Ishikawa (cell line): ENCODE measurements at regions not wholly inside any gene's neighbourhood (a gene's known extent, or its start where the extent isn't known, plus 50 kb on each side); places are given as distances from the start of the nearest gene placed in this dataset.

Experiments used
- CEBPB ChIP-seq: IDR thresholded peaks from 2 replicates; pipeline ENCODE4 v1.6.1; 2012
- EGR1 ChIP-seq: IDR thresholded peaks from 2 replicates; pipeline ENCODE4 v1.6.1; 2012
- EP300 ChIP-seq: IDR thresholded peaks from 2 replicates; pipeline ENCODE4 v1.6.1; 2012; ENCODE audit warnings: borderline replicate concordance
- NFIC ChIP-seq: IDR thresholded peaks from 2 replicates; pipeline ENCODE4 v1.6.1; 2012
- TAF1 ChIP-seq: IDR thresholded peaks from 2 replicates; pipeline ENCODE4 v1.6.1; 2012; ENCODE audit warnings: low read depth, mild to moderate bottlenecking
- TCF12 ChIP-seq: IDR thresholded peaks from 2 replicates; pipeline ENCODE4 v1.6.1; 2012; ENCODE audit warnings: low read depth
- TEAD4 ChIP-seq: IDR thresholded peaks from 2 replicates; pipeline ENCODE4 v1.6.1; 2012
- YY1 ChIP-seq: IDR thresholded peaks from 2 replicates; pipeline ENCODE4 v1.6.1; 2012; ENCODE audit warnings: low read depth
- ZBTB7A ChIP-seq: IDR thresholded peaks from 2 replicates; pipeline ENCODE4 v1.6.1; 2012; ENCODE audit warnings: low read depth
- TF ChIP-seq, protein P1 (sequence below): IDR thresholded peaks from 2 replicates; pipeline ENCODE4 v1.6.1; 2012; ENCODE audit warnings: low read depth, mild to moderate bottlenecking

DNA sequence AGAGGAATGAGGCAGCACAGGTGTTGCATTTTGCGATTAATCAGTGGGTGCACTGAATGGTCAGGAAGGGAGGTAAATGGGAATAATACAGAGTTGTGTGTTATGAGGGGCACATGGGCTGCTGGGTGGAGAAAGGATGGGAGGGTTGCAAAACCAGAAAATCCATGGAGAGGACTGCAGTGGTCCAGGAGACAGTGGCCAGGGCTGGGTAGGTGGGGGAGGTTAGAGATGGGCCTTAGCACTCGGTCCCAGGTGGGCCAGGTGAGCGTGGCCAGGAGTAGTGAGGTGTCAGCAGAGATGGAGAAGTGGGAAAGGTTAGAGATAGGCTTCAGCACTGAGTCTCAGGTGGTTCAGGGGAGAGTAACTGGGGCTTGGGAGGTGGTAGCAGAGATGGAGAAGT, 399.1 kb upstream of the LARGE1 start:
- TF ChIP-seq TCF12 (no peak), CEBPB (no peak), NFIC (no peak), EP300 (no peak), TAF1 (no peak), EGR1 (no peak), ZBTB7A (no peak), YY1 (no peak), TEAD4 (no peak)
- TF ChIP-seq, protein P1, sequence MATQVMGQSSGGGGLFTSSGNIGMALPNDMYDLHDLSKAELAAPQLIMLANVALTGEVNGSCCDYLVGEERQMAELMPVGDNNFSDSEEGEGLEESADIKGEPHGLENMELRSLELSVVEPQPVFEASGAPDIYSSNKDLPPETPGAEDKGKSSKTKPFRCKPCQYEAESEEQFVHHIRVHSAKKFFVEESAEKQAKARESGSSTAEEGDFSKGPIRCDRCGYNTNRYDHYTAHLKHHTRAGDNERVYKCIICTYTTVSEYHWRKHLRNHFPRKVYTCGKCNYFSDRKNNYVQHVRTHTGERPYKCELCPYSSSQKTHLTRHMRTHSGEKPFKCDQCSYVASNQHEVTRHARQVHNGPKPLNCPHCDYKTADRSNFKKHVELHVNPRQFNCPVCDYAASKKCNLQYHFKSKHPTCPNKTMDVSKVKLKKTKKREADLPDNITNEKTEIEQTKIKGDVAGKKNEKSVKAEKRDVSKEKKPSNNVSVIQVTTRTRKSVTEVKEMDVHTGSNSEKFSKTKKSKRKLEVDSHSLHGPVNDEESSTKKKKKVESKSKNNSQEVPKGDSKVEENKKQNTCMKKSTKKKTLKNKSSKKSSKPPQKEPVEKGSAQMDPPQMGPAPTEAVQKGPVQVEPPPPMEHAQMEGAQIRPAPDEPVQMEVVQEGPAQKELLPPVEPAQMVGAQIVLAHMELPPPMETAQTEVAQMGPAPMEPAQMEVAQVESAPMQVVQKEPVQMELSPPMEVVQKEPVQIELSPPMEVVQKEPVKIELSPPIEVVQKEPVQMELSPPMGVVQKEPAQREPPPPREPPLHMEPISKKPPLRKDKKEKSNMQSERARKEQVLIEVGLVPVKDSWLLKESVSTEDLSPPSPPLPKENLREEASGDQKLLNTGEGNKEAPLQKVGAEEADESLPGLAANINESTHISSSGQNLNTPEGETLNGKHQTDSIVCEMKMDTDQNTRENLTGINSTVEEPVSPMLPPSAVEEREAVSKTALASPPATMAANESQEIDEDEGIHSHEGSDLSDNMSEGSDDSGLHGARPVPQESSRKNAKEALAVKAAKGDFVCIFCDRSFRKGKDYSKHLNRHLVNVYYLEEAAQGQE: no peak
